ENCODE measurements at regions not wholly inside any gene's neighbourhood (a gene's known extent, or its start where the extent isn't known, plus 50 kb on each side); places are given as distances from the start of the nearest gene placed in this dataset.

DNA sequence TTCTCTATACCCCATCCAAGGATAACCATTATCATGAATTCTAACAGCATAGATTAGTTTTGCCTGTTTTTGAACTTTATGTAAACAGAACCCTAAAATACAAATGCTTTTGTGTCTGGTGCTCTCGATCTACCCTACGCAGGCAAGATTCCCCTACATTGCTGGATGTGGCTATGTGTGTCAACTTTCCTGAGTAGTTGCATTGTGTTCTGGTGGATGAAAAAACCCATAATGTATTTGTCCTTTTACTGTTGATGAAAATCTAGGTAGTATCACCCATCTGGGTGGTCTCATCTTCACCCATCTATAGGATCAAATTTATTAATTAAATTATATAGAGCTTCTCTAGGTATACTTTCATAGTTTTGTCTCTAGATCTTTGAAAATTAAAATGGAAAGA lies 211.7 kb downstream of the ANKRD60 start:
- Histone ChIP-seq H3K9me3 (ENCODE audit: insufficient read depth, low read depth, low read length) (no peaks in the 10 kb centered on the region), H3K36me3 (ENCODE audit: insufficient read depth, low read depth, low read length) (no peaks in the 10 kb centered on the region), H3K4me1 (ENCODE audit: insufficient read depth, low read length) (no peaks in the 10 kb centered on the region), H3K9ac (ENCODE audit: low read depth, low read length) (no peak overlapping the region), H3K27ac (ENCODE audit: low read length) (no peak overlapping the region), H3K4me3 (ENCODE audit: low read length) (no peak overlapping the region), H3K27me3 (ENCODE audit: insufficient read depth, low read length) (no peaks in the 10 kb centered on the region)

DNA sequence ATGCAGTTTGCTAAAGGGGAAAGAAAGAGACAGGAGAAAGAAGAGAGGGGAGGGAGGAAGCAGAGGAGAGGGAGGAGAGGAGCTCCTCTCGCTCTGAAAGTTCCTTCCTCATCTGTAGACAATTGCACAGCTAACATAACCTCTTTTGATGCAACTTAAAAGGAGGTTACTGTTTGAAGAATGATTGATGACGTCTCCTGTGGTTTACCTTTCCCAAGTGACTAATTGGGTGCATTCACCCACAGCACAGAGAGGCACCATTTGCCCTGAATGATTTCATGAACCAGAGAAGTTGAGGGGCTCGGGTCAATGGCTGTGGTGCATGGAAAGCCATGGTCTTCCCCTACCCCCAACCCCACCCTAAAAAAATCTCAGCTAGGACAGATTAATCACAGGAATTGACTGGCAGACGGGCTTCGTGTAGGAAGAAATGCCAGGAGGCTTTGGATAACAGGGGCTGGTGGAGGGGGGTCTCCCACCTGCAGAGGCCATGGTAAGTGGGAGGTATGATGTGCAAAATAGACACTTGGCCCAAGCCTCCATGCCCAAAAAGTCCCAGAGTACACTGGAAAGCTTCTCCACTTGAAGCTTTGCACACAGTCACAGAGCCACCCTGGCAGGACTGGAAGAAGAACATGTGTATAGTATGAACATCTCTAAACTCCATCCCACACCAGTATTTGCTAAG lies 213.7 kb downstream of the ANKRD60 start:
- Histone ChIP-seq H3K36me3 (ENCODE audit: insufficient read depth, low read depth, low read length) (no peaks in the 10 kb centered on the region), H3K4me3 (ENCODE audit: low read length) (no peak overlapping the region), H3K27me3 (ENCODE audit: insufficient read depth, low read length) (no peaks in the 10 kb centered on the region), H3K4me1 (ENCODE audit: insufficient read depth, low read length) (no peaks in the 10 kb centered on the region), H3K9ac (ENCODE audit: low read depth, low read length) (no peak overlapping the region), H3K27ac (ENCODE audit: low read length) (no peak overlapping the region), H3K9me3 (ENCODE audit: insufficient read depth, low read depth, low read length) (no peaks in the 10 kb centered on the region)

- H3K27ac ChIP-seq (ENCODE audit: low read length), result no peak overlapping the region
- no peak overlapping the region for H3K4me3 ChIP-seq (ENCODE audit: low read length)
- no peaks in the 10 kb centered on the region for H3K4me1 ChIP-seq (ENCODE audit: insufficient read depth, low read length)
- H3K9me3 ChIP-seq (ENCODE audit: insufficient read depth, low read depth, low read length), result no peaks in the 10 kb centered on the region
- H3K36me3 ChIP-seq (ENCODE audit: insufficient read depth, low read depth, low read length), result no peaks in the 10 kb centered on the region
- no peaks in the 10 kb centered on the region for H3K27me3 ChIP-seq (ENCODE audit: insufficient read depth, low read length)
- H3K9ac ChIP-seq (ENCODE audit: low read depth, low read length), result no peak overlapping the region
Observed at GRCh38 chr20:58012731-58013510, 215.5 kb downstream of the ANKRD60 start.

- Histone ChIP-seq H3K4me3 (ENCODE audit: low read length) (no peak overlapping the region), H3K9ac (ENCODE audit: low read depth, low read length) (no peak overlapping the region), H3K27ac (ENCODE audit: low read length) (no peak overlapping the region), H3K36me3 (ENCODE audit: insufficient read depth, low read depth, low read length) (no peaks in the 10 kb centered on the region), H3K27me3 (ENCODE audit: insufficient read depth, low read length) (no peaks in the 10 kb centered on the region), H3K9me3 (ENCODE audit: insufficient read depth, low read depth, low read length) (no peaks in the 10 kb centered on the region), H3K4me1 (ENCODE audit: insufficient read depth, low read length) (no peaks in the 10 kb centered on the region)
Observed at GRCh38 chr20:58011947-58012610, 216.4 kb downstream of the ANKRD60 start.

DNA sequence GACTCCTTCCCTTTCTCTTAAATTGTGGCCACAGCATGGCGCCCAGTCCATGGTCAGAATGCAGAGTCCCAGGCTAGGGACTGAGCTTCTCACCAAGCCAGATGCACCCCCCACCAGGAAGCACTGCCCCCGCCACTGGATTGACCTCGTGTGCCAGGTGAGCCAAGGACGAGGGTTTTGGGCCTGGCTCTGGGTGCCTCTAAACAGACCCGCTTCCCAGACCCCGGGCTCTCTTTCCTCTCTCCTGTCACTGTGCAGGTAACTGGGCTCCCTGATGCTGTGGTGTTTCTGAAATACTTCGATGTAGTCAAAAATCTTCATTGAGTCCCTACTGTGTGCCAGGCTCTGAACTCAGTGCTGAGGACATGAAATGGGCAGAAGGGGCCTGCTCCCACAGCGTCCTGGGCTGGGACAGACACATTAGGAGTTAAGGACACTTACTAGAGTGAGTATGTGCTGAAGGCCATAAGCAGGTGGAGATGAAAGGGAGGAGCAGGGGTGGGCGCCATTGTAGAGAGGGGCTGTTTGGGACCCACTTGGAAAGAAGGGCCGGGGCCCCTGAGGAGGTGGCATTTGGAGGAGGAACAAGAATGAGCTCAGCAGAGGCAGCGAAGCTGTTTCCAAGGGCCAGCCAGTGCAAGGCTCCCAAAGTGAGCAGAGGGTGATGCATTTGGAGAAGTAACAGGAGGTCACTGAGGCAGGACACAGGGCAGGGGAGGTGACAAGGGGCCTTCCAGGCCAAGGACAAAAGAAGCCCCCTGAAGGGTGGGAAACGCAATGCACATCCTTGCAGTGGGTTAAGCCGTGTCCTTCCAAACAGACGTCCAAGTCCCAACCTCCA lies 217.1 kb downstream of the ANKRD60 start:
- no peaks in the 10 kb centered on the region for H3K36me3 ChIP-seq (ENCODE audit: insufficient read depth, low read depth, low read length)
- no peaks in the 10 kb centered on the region for H3K4me1 ChIP-seq (ENCODE audit: insufficient read depth, low read length)
- no peak overlapping the region for H3K27ac ChIP-seq (ENCODE audit: low read length)
- H3K4me3 ChIP-seq (ENCODE audit: low read length), result no peak overlapping the region
- no peaks in the 10 kb centered on the region for H3K9me3 ChIP-seq (ENCODE audit: insufficient read depth, low read depth, low read length)
- H3K27me3 ChIP-seq (ENCODE audit: insufficient read depth, low read length), result no peaks in the 10 kb centered on the region
- no peak overlapping the region for H3K9ac ChIP-seq (ENCODE audit: low read depth, low read length)

GRCh38 chr20:58010666-58011065 lies 217.8 kb downstream of the ANKRD60 start:
- no peaks in the 10 kb centered on the region for H3K36me3 ChIP-seq (ENCODE audit: insufficient read depth, low read depth, low read length)
- H3K27me3 ChIP-seq (ENCODE audit: insufficient read depth, low read length), result no peaks in the 10 kb centered on the region
- no peaks in the 10 kb centered on the region for H3K9me3 ChIP-seq (ENCODE audit: insufficient read depth, low read depth, low read length)
- no peak overlapping the region for H3K4me3 ChIP-seq (ENCODE audit: low read length)
- no peak overlapping the region for H3K27ac ChIP-seq (ENCODE audit: low read length)
- H3K9ac ChIP-seq (ENCODE audit: low read depth, low read length), result no peak overlapping the region
- no peaks in the 10 kb centered on the region for H3K4me1 ChIP-seq (ENCODE audit: insufficient read depth, low read length)

- no peaks in the 10 kb centered on the region for H3K27me3 ChIP-seq (ENCODE audit: insufficient read depth, low read length)
- H3K27ac ChIP-seq (ENCODE audit: low read length), result no peak overlapping the region
- no peak overlapping the region for H3K4me3 ChIP-seq (ENCODE audit: low read length)
- H3K9me3 ChIP-seq (ENCODE audit: insufficient read depth, low read depth, low read length), result no peaks in the 10 kb centered on the region
- H3K36me3 ChIP-seq (ENCODE audit: insufficient read depth, low read depth, low read length), result no peaks in the 10 kb centered on the region
- H3K4me1 ChIP-seq (ENCODE audit: insufficient read depth, low read length), result no peaks in the 10 kb centered on the region
- H3K9ac ChIP-seq (ENCODE audit: low read depth, low read length), result no peak overlapping the region
Observed at GRCh38 chr20:58010186-58010585, 218.3 kb downstream of the ANKRD60 start.

DNA sequence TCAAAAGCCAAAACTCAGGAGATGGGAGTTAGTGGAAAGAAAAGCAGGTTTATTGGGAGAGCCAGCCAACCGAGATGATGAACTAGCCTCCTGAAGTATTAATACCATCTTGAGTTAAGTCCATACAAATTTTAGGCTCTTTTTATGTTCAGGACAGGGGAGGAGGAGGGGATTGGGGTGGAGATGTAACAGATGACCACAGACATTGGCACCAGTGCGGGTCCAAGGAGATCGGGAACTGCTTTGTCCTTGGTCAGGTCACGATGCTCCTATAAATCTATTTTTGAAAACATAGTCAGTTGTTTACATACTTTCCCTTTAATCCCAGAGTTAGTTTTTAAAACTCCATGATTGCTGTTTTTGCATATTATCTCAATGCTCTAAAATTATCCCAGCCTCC lies 219.6 kb downstream of the ANKRD60 start:
- H3K4me3 ChIP-seq (ENCODE audit: low read length), result no peak overlapping the region
- H3K9ac ChIP-seq (ENCODE audit: low read depth, low read length), result no peak overlapping the region
- H3K36me3 ChIP-seq (ENCODE audit: insufficient read depth, low read depth, low read length), result no peaks in the 10 kb centered on the region
- H3K27me3 ChIP-seq (ENCODE audit: insufficient read depth, low read length), result no peaks in the 10 kb centered on the region
- H3K9me3 ChIP-seq (ENCODE audit: insufficient read depth, low read depth, low read length), result no peaks in the 10 kb centered on the region
- H3K27ac ChIP-seq (ENCODE audit: low read length), result no peak overlapping the region
- H3K4me1 ChIP-seq (ENCODE audit: insufficient read depth, low read length), result no peaks in the 10 kb centered on the region

- H3K9ac ChIP-seq (ENCODE audit: low read depth, low read length), result no peak overlapping the region
- no peaks in the 10 kb centered on the region for H3K27me3 ChIP-seq (ENCODE audit: insufficient read depth, low read length)
- no peaks in the 10 kb centered on the region for H3K4me1 ChIP-seq (ENCODE audit: insufficient read depth, low read length)
- H3K4me3 ChIP-seq (ENCODE audit: low read length), result no peak overlapping the region
- no peaks in the 10 kb centered on the region for H3K9me3 ChIP-seq (ENCODE audit: insufficient read depth, low read depth, low read length)
- no peaks in the 10 kb centered on the region for H3K36me3 ChIP-seq (ENCODE audit: insufficient read depth, low read depth, low read length)
- H3K27ac ChIP-seq (ENCODE audit: low read length), result no peak overlapping the region
Observed at GRCh38 chr20:58008413-58008812, 220.0 kb downstream of the ANKRD60 start.

DNA sequence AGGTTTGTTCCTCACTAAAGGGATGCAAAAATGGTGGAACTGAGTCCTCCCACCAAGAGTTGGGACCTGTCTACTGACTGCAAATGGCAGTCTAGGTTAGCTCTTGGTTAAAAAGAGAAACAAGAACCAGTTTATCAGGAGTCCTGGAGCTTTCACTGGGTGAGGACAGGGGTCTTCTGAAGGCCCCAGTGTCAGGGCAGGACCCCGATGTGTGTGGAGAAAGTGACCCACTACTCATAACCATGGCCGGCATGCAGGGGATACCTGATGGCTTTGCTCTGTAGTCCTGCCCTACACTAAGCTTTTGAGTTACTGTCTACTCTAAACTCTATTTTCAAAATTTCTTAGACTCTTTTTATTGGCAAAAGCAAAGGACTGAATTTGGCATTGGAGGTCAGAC lies 220.5 kb downstream of the ANKRD60 start:
- no peak overlapping the region for H3K27ac ChIP-seq (ENCODE audit: low read length)
- no peak overlapping the region for H3K4me3 ChIP-seq (ENCODE audit: low read length)
- no peaks in the 10 kb centered on the region for H3K4me1 ChIP-seq (ENCODE audit: insufficient read depth, low read length)
- H3K27me3 ChIP-seq (ENCODE audit: insufficient read depth, low read length), result no peaks in the 10 kb centered on the region
- no peak overlapping the region for H3K9ac ChIP-seq (ENCODE audit: low read depth, low read length)
- no peaks in the 10 kb centered on the region for H3K36me3 ChIP-seq (ENCODE audit: insufficient read depth, low read depth, low read length)
- H3K9me3 ChIP-seq (ENCODE audit: insufficient read depth, low read depth, low read length), result no peaks in the 10 kb centered on the region

All from iPS-20b (cell line).